Left lung (tissue), 4 donors: ENCODE measurements at regions not wholly inside any gene's neighbourhood (a gene's known extent, or its start where the extent isn't known, plus 50 kb on each side); places are given as distances from the start of the nearest gene placed in this dataset.

Experiments
- ATAC-seq: fragments of 200-7000 bp; cut with Tn5 transposase; one replicate; pipeline ENCODE4 v1.9.1; 2020; ENCODE audit warnings: moderate library complexity
- DNase-seq, 4 donors: peaks; one replicate each; pipeline ENCODE4 v3.0.0-alpha.2; 2013 to 2020
- H3K27ac ChIP-seq, 2 donors: fragments of 200-600 bp; sonication (generic) in 1 of 2; one replicate each; pipeline versions ENCODE4 v1.5.0 to v1.8.0; 2020 to 2021
- H3K27me3 ChIP-seq, 2 donors: fragments of 200-600 bp; sonication (generic) in 1 of 2; one replicate each; pipeline versions ENCODE4 v1.5.0 to v1.8.0; 2020 to 2021
- H3K36me3 ChIP-seq, 2 donors: fragments of 200-600 bp; sonication (generic) in 1 of 2; one replicate each; pipeline versions ENCODE4 v1.5.0 to v1.8.0; 2020 to 2021
- H3K4me1 ChIP-seq, 2 donors: fragments of 200-600 bp; one replicate each; pipeline ENCODE4 v1.8.0; 2021
- H3K4me3 ChIP-seq, 2 donors: fragments of 200-600 bp; sonication (generic) in 1 of 2; one replicate each; pipeline versions ENCODE4 v1.5.0 to v1.8.0; 2020 to 2021; ENCODE audit warnings: mild to moderate bottlenecking in 1 of 2
- H3K9me3 ChIP-seq, 2 donors: fragments of 200-600 bp; sonication (generic) in 1 of 2; one replicate each; pipeline versions ENCODE4 v1.5.0 to v1.8.0; 2020 to 2021
- CTCF ChIP-seq, 2 donors: fragments of 200-600 bp; sonication (generic) in 1 of 2; IDR thresholded peaks; one replicate each; pipeline versions ENCODE4 v1.5.0 to v1.8.0; 2021; ENCODE audit warnings: antibody characterized with exemption in 2 of 2
- intact Hi-C, 2 donors: fragments of 100-400 bp; cut with DNase I; formaldehyde crosslinking; loops; one replicate each; pipeline versions ENCODE4 v1.11.2 to v1.14.2; 2022
- donor health status: DM: no; HTN: yes; CAD: no.
- donor health status: DM: no; HTN: no; CAD: no.

GRCh38 chrY:15756266-15756665, 1231.9 kb downstream of the NLGN4Y start:
- no peak for TF ChIP-seq CTCF (IDR thresholded peaks at IDR 0.05)
- no peak for ATAC-seq

GRCh38 chrY:15773579-15773978, 1249.2 kb downstream of the NLGN4Y start:
- no peak overlapping the region for H3K4me3 ChIP-seq
- no peaks in the 10 kb centered on the region for H3K27me3 ChIP-seq
- ATAC-seq, result no peak
- H3K9me3 ChIP-seq, result no peaks in the 10 kb centered on the region
- DNase-seq, result no peak
- no peaks in the 10 kb centered on the region for H3K4me1 ChIP-seq
- intact Hi-C loops, result no loop called here
- no peaks in the 10 kb centered on the region for H3K36me3 ChIP-seq
- no peak for TF ChIP-seq CTCF (IDR thresholded peaks at IDR 0.05)
- no peak overlapping the region for H3K27ac ChIP-seq

More at GRCh38 chrY:15756266-15756665, 1231.9 kb downstream of the NLGN4Y start:
- Histone ChIP-seq H3K27ac (no peak overlapping the region), H3K27me3 (no peaks in the 10 kb centered on the region), H3K9me3 (no peaks in the 10 kb centered on the region), H3K36me3 (no peaks in the 10 kb centered on the region), H3K4me3 (no peak overlapping the region), H3K4me1 (no peaks in the 10 kb centered on the region)
- DNase-seq, result no peak
- intact Hi-C loops, result no loop called here

- Histone ChIP-seq H3K4me3 (no peak overlapping the region), H3K27me3 (no peaks in the 10 kb centered on the region), H3K36me3 (no peaks in the 10 kb centered on the region), H3K27ac (no peak overlapping the region), H3K4me1 (no peaks in the 10 kb centered on the region), H3K9me3 (no peaks in the 10 kb centered on the region)
- no peak for DNase-seq
- ATAC-seq, result no peak
- intact Hi-C loops, result no loop called here
- no peak for TF ChIP-seq CTCF (IDR thresholded peaks at IDR 0.05)
Measured at GRCh38 chrY:15775880-15776279, 1251.6 kb downstream of the NLGN4Y start.

- H3K27me3 ChIP-seq, result no peaks in the 10 kb centered on the region
- H3K36me3 ChIP-seq, result no peaks in the 10 kb centered on the region
- H3K27ac ChIP-seq, result no peak overlapping the region
- no peak for TF ChIP-seq CTCF (IDR thresholded peaks at IDR 0.05)
- no peak for ATAC-seq
- no peaks in the 10 kb centered on the region for H3K4me1 ChIP-seq
- H3K9me3 ChIP-seq, result no peaks in the 10 kb centered on the region
- no peak for DNase-seq
- H3K4me3 ChIP-seq, result no peak overlapping the region
- intact Hi-C loops, result no loop called here
Measured at GRCh38 chrY:15779891-15780290, 1255.6 kb downstream of the NLGN4Y start.

GRCh38 chrY:15800021-15800420, 1275.7 kb downstream of the NLGN4Y start:
- DNase-seq (no peak), ATAC-seq (no peak)
- H3K4me3 ChIP-seq, result no peak overlapping the region
- no peaks in the 10 kb centered on the region for H3K27me3 ChIP-seq
- no peak overlapping the region for H3K27ac ChIP-seq
- intact Hi-C loops, result no loop called here
- no peaks in the 10 kb centered on the region for H3K9me3 ChIP-seq
- H3K36me3 ChIP-seq, result no peaks in the 10 kb centered on the region
- H3K4me1 ChIP-seq, result no peaks in the 10 kb centered on the region
- no peak for TF ChIP-seq CTCF (IDR thresholded peaks at IDR 0.05)
